ENCODE measurements at regions not wholly inside any gene's neighbourhood (a gene's known extent, or its start where the extent isn't known, plus 50 kb on each side); places are given as distances from the start of the nearest gene placed in this dataset.

DNA sequence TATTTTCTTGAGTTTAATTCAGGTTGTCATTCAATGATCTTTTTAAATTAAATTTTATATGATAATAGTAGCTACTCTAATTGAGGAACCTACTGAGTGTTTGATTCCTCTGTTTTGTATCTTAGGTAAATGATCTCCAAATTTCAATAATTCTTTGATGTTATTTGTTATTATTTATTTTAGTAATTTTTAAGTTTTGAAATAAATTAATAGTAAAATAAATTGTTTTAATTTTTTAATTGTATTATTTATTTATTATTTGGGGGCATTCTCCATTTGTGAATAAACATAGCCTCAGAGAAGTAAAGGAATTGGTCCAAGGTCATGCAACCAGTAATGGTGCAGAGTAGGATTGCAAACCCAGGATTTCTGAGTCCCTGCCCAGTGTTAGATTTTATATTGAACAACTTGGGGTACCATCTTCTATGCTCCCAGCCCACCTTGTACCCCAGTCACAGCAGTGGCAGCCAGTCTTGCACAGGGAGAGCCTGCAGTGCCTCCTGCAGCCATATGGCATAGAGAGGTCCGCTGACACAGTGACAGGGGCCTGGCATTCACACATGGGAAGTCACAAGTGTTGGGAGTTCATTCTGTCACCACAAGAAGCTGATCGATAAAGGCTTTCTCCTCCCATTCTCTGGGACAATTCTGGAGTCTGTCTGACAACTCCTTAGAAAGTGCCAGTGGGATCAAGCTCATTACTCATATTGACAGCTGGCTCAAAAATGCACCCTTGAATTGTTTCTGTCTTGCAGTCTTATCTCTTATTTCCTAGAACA, 110.0 kb upstream of the ETAA1 start:
- no TSS peak for BruUV-seq (replicated peaks)
- CTCF ChIA-PET, result no interaction called here

More for the DNA sequence above, 110.0 kb upstream of the ETAA1 start:
- H3K4me1 ChIP-seq (ENCODE audit: control insufficient read depth, extremely low read depth, insufficient read depth, low read length), result peaks cover 9% of the 10 kb centered on the region
- no peaks in the 10 kb centered on the region for H3K79me2 ChIP-seq (ENCODE audit: control insufficient read depth, insufficient read depth, low read length)
- no peaks in the 10 kb centered on the region for H4K20me1 ChIP-seq (replicated peaks; ENCODE audit: control insufficient read depth, extremely low read depth, insufficient read depth, low read length)
- H3K36me3 ChIP-seq (ENCODE audit: control insufficient read depth in 2 of 2, extremely low read depth in 1 of 2, insufficient read depth in 2 of 2, low read length in 2 of 2), result no peaks in the 10 kb centered on the region
- no peak overlapping the region for H3K9ac ChIP-seq (replicated peaks; ENCODE audit: extremely low read depth, insufficient read depth, low read length)
- no peak overlapping the region for H3K27ac ChIP-seq (ENCODE audit: insufficient read depth, low read depth, low read length)
- H3K4me3 ChIP-seq (replicated peaks in 1 of 3; ENCODE audit: insufficient read depth in 1 of 3, low read depth in 1 of 3, low read length in 3 of 3), result no peak overlapping the region
- no peak for DNase-seq (ENCODE audit: low read depth, low spot score)
- H3K9me3 ChIP-seq (replicated peaks; ENCODE audit: control insufficient read depth, insufficient read depth, low read length), result no peaks in the 10 kb centered on the region
- no peaks in the 10 kb centered on the region for H3K27me3 ChIP-seq (ENCODE audit: control insufficient read depth in 2 of 2, insufficient read depth in 2 of 2, low read length in 2 of 2)
- no peaks in the 10 kb centered on the region for H3K9me1 ChIP-seq (replicated peaks; ENCODE audit: control insufficient read depth, extremely low read depth, insufficient read depth, low read length)
- no peak for TF ChIP-seq FOS (IDR thresholded peaks at IDR 0.05; ENCODE audit: borderline replicate concordance, insufficient read depth, low read length)
- TF ChIP-seq JUN (IDR thresholded peaks at IDR 0.05; ENCODE audit: borderline replicate concordance, insufficient read depth, insufficient read length, low read depth), result no peak
- no peak for TF ChIP-seq EZH2 (IDR thresholded peaks at IDR 0.05; ENCODE audit: borderline replicate concordance, low read depth, low read length, severe bottlenecking)
- no peak for TF ChIP-seq POLR2A (IDR thresholded peaks at IDR 0.05; ENCODE audit: low read depth, low read length)
- no peak for TF ChIP-seq MYC (IDR thresholded peaks at IDR 0.05; ENCODE audit: low read depth, low read length)
- TF ChIP-seq, protein P1, sequence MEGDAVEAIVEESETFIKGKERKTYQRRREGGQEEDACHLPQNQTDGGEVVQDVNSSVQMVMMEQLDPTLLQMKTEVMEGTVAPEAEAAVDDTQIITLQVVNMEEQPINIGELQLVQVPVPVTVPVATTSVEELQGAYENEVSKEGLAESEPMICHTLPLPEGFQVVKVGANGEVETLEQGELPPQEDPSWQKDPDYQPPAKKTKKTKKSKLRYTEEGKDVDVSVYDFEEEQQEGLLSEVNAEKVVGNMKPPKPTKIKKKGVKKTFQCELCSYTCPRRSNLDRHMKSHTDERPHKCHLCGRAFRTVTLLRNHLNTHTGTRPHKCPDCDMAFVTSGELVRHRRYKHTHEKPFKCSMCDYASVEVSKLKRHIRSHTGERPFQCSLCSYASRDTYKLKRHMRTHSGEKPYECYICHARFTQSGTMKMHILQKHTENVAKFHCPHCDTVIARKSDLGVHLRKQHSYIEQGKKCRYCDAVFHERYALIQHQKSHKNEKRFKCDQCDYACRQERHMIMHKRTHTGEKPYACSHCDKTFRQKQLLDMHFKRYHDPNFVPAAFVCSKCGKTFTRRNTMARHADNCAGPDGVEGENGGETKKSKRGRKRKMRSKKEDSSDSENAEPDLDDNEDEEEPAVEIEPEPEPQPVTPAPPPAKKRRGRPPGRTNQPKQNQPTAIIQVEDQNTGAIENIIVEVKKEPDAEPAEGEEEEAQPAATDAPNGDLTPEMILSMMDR (IDR thresholded peaks at IDR 0.05; ENCODE audit: extremely low read depth in 1 of 2, insufficient read depth in 1 of 2, low read depth in 1 of 2, low read length in 2 of 2), result no peak
- TF ChIP-seq GATA2 (IDR thresholded peaks at IDR 0.05; ENCODE audit: insufficient read depth, insufficient read length, low read depth, low read length), result no peak
- no peak for TF ChIP-seq MAX (IDR thresholded peaks at IDR 0.05; ENCODE audit: insufficient read depth, insufficient read length)
- no peak for TF ChIP-seq POLR2AphosphoS5 (IDR thresholded peaks at IDR 0.05; ENCODE audit: insufficient read depth, low read depth, low read length)
- intact Hi-C loops (cut with micrococcal nuclease), result no loop called here
- H3K4me2 ChIP-seq (ENCODE audit: insufficient read depth, low read length), result no peak overlapping the region
- dilution Hi-C loops (cut with MboI; ENCODE audit: extremely low pct_ligation_motif_present, low sequenced_read_pairs), result no loop called here
- POLR2A ChIA-PET, result no interaction called here
- no peak for FAIRE-seq
- H2AFZ ChIP-seq (ENCODE audit: low read depth, low read length), result no peak overlapping the region

Measured in endothelial cell of umbilical vein (primary cell).